ENCODE measurements at regions not wholly inside any gene's neighbourhood (a gene's known extent, or its start where the extent isn't known, plus 50 kb on each side); places are given as distances from the start of the nearest gene placed in this dataset.

GRCh38 chr14:85711620-85712019 lies 181.7 kb downstream of the FLRT2 start:
- Histone ChIP-seq H3K9me3 (replicated peaks) (no peaks in the 10 kb centered on the region), H3K27me3 (replicated peaks) (no peaks in the 10 kb centered on the region)

More at GRCh38 chr14:85711620-85712019, 181.7 kb downstream of the FLRT2 start:
- DNase-seq (ENCODE audit: low read depth in 1 of 2, low spot score in 2 of 2) = no peak
- Histone ChIP-seq H3K36me3 (no peaks in the 10 kb centered on the region), H3K27ac (no peak overlapping the region), H3K4me1 (replicated peaks) (no peaks in the 10 kb centered on the region), H3K4me3 (no peak overlapping the region)
